Keratinocyte (primary cell): ENCODE measurements at regions not wholly inside any gene's neighbourhood (a gene's known extent, or its start where the extent isn't known, plus 50 kb on each side); places are given as distances from the start of the nearest gene placed in this dataset.

Source experiments
- EZH2 ChIP-seq: IDR thresholded peaks from one replicate; pipeline ENCODE4 v1.6.1; 2012; ENCODE audit warnings: inconsistent platforms, mild to moderate bottlenecking, low read length, moderate library complexity
- TF ChIP-seq, protein P1 (sequence below), 3 experiments: IDR thresholded peaks in 1 of 3; conservative IDR thresholded peaks in 1 of 3; optimal IDR thresholded peaks in 1 of 3; 2 replicates in 2 of 3; 3 replicates in 1 of 3; pipeline versions ENCODE3 to v1.5.1; 2011; ENCODE audit warnings: low read length in 3 of 3, mild to moderate bottlenecking in 3 of 3, moderate library complexity in 2 of 3, control low read depth in 1 of 3, inconsistent platforms in 1 of 3; ENCODE audit not compliant: insufficient read depth in 2 of 3; ENCODE audit errors: extremely low read depth in 1 of 3

DNA sequence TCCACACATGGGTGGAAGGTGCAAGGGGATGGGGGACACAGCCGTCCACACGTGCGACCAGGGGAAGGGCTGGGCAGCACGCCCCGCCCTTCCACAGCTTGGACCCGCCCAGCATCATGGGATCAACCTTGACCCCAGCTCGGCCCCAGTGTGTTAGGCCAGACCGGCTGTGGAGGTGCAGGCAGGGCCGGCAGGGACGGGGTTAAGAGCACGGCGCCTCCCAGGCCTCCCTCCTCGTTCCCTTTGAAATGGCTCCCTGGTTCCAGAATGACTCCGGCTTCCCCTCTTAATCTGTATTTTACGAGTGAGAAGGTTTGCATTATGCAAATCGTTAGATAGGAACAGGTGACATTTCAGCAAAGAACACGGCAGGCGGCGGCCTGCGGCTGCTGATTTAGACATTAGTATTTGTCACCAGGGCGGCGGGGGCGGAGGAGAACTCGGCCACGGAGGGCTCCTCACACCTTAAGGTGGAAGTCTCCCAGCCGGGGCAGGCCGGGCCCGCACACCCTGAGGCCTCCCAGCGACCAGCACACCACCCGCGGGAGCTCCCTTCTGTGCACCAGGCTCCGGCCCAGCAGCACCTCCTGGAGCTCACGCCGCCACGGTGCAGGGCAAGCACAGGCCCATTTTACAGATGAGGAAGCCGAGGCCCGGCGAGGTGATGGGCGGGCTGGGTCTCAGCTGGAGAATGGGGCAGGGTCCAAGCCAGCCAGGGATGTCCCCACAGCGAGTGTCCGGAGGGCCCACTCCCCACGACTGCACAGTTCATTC, 116.1 kb downstream of the FAM53A start:
- TF ChIP-seq, protein P1, sequence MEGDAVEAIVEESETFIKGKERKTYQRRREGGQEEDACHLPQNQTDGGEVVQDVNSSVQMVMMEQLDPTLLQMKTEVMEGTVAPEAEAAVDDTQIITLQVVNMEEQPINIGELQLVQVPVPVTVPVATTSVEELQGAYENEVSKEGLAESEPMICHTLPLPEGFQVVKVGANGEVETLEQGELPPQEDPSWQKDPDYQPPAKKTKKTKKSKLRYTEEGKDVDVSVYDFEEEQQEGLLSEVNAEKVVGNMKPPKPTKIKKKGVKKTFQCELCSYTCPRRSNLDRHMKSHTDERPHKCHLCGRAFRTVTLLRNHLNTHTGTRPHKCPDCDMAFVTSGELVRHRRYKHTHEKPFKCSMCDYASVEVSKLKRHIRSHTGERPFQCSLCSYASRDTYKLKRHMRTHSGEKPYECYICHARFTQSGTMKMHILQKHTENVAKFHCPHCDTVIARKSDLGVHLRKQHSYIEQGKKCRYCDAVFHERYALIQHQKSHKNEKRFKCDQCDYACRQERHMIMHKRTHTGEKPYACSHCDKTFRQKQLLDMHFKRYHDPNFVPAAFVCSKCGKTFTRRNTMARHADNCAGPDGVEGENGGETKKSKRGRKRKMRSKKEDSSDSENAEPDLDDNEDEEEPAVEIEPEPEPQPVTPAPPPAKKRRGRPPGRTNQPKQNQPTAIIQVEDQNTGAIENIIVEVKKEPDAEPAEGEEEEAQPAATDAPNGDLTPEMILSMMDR (optimal IDR thresholded peaks at IDR 0.05 in 1 of 3, IDR thresholded peaks at IDR 0.05 in 1 of 3, conservative IDR thresholded peaks at IDR 0.05 in 1 of 3; ENCODE audit: extremely low read depth in 1 of 3, insufficient read depth in 2 of 3, low read length in 3 of 3) = no peak
- TF ChIP-seq EZH2 = no peak
